C4-2B (cell line): ENCODE measurements at regions not wholly inside any gene's neighbourhood (a gene's known extent, or its start where the extent isn't known, plus 50 kb on each side); places are given as distances from the start of the nearest gene placed in this dataset.

Experiments used
- ZFX ChIP-seq: fragments of 450-650 bp; IDR thresholded peaks from 2 replicates; pipeline ENCODE4 v1.6.1; 2017
- TF ChIP-seq, protein P1 (sequence below): fragments of 450-650 bp; conservative IDR thresholded peaks from 2 replicates; pipeline ENCODE4 v1.5.1; 2017; ENCODE audit warnings: mild to moderate bottlenecking

DNA sequence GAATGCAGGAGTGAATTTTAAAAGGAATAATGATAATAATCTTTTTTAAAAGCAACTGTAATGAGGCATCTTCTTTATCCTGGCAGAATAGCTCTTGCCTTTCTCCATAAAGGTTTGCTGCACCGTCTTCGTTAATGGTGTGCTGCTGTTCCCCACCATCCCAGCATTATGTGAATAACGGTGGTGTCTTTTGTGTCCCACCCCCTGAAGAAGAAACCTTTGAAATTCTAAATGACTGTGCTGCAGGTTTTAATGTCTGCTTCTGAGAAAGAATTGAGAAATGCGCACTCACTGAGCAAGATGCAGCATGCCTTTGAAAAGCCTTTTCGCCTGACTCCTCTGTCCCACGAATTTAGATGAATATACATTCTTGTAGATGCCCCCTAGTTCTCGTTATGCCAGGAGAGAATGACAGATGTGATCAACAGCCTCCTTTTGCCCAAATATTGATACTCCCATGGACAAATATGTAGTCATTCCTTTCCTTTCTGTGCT, 246.1 kb upstream of the ZNF462 start:
- TF ChIP-seq, protein P1, sequence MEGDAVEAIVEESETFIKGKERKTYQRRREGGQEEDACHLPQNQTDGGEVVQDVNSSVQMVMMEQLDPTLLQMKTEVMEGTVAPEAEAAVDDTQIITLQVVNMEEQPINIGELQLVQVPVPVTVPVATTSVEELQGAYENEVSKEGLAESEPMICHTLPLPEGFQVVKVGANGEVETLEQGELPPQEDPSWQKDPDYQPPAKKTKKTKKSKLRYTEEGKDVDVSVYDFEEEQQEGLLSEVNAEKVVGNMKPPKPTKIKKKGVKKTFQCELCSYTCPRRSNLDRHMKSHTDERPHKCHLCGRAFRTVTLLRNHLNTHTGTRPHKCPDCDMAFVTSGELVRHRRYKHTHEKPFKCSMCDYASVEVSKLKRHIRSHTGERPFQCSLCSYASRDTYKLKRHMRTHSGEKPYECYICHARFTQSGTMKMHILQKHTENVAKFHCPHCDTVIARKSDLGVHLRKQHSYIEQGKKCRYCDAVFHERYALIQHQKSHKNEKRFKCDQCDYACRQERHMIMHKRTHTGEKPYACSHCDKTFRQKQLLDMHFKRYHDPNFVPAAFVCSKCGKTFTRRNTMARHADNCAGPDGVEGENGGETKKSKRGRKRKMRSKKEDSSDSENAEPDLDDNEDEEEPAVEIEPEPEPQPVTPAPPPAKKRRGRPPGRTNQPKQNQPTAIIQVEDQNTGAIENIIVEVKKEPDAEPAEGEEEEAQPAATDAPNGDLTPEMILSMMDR: no peak
- TF ChIP-seq ZFX: no peak
